A549 (cell line): ENCODE measurements at regions not wholly inside any gene's neighbourhood (a gene's known extent, or its start where the extent isn't known, plus 50 kb on each side); places are given as distances from the start of the nearest gene placed in this dataset.

Experiments used
- ATAC-seq, 2 experiments: fragments of 200-7000 bp in 1 of 2; fragments of >200 bp in 1 of 2; cut with Nextera tagmentation in 1 of 2; cut with Tn5 transposase in 1 of 2; 3 replicates each; pipeline versions ENCODE4 v1.8.0 to v1.9.1; 2018 to 2020; ENCODE audit warnings: mild to moderate bottlenecking in 1 of 2, moderate library complexity in 1 of 2
- CTCF ChIA-PET: fragments of 300-600 bp; sonication (Branson Sonifier 250); formaldehyde crosslinking; extraction: SDS; loops from one replicate; lab custom pipeline; 2021; ENCODE audit warnings: antibody characterized with exemption, inconsistent platforms; lab: Yijun Ruan, JAX
- POLR2A ChIA-PET: fragments of 350-600 bp; formaldehyde crosslinking; extraction: SDS; loops from one replicate; lab custom pipeline; 2021; ENCODE audit warnings: antibody characterized with exemption, inconsistent platforms; lab: Yijun Ruan, JAX
- DNase-seq, 2 experiments: peaks; one replicate each; pipeline versions ENCODE4 v3.0.0 to v3.0.0-alpha.2; 2011 to 2016; ENCODE audit warnings: low read depth in 1 of 2, low spot score in 1 of 2
- FAIRE-seq: peaks from 2 replicates; lab custom pipeline; 2011; peaks lifted over from hg19 to GRCh38; lab: Jason Lieb, UNC
- H3K27ac ChIP-seq, 2 experiments: fragments of >200 bp; sonication (Bioruptor Twin); formaldehyde crosslinking; 3 replicates each; pipeline ENCODE4 v1.5.1; 2016 to 2017
- H3K4me1 ChIP-seq: fragments of >200 bp; sonication (Bioruptor Twin); formaldehyde crosslinking; 3 replicates; pipeline ENCODE4 v1.6.1; 2016
- H3K4me2 ChIP-seq: fragments of >200 bp; sonication (Bioruptor Twin); formaldehyde crosslinking; 3 replicates; pipeline ENCODE4 v1.6.1; 2016
- H3K4me3 ChIP-seq: fragments of >200 bp; sonication (Bioruptor Twin); formaldehyde crosslinking; 3 replicates; pipeline ENCODE4 v1.5.1; 2016
- H3K9me3 ChIP-seq: fragments of >200 bp; sonication (Bioruptor Twin); formaldehyde crosslinking; 3 replicates; pipeline ENCODE4 v1.6.1; 2016
- CBX2 ChIP-seq: fragments of 200-600 bp; sonication (generic); IDR thresholded peaks from 2 replicates; pipeline ENCODE4 v1.6.1; 2016; ENCODE audit warnings: low read depth, mild to moderate bottlenecking, borderline replicate concordance
- CHD2 ChIP-seq: fragments of 150-350 bp; IDR thresholded peaks from 2 replicates; pipeline ENCODE4 v1.6.1; 2014; ENCODE audit warnings: low read length; ENCODE audit not compliant: partially characterized antibody
- CHD4 ChIP-seq: fragments of 200-600 bp; sonication (generic); IDR thresholded peaks from 2 replicates; pipeline ENCODE4 v1.6.1; 2016; ENCODE audit warnings: antibody characterized with exemption, mild to moderate bottlenecking, borderline replicate concordance
- EHMT2 ChIP-seq: fragments of 200-600 bp; sonication (generic); IDR thresholded peaks from 2 replicates; pipeline ENCODE4 v1.6.1; 2016; ENCODE audit warnings: antibody characterized with exemption, low read depth, mild to moderate bottlenecking, moderate library complexity
- EP300 ChIP-seq, 2 experiments: fragments of >200 bp; sonication (Bioruptor Twin); formaldehyde crosslinking; IDR thresholded peaks; 2 replicates in 1 of 2; 3 replicates in 1 of 2; pipeline ENCODE4 v1.6.1; 2016 to 2017
- FOSB ChIP-seq: fragments of 250-450 bp; sonication (Bioruptor Pico); IDR thresholded peaks from 2 replicates; pipeline ENCODE4 v1.5.0; 2020; ENCODE audit warnings: mild to moderate bottlenecking, moderate library complexity
- FOXS1 ChIP-seq: fragments of 250-450 bp; sonication (Bioruptor Pico); IDR thresholded peaks from 2 replicates; pipeline ENCODE4 v1.5.0; 2020; ENCODE audit warnings: mild to moderate bottlenecking, moderate library complexity
- GATA3 ChIP-seq: IDR thresholded peaks from 2 replicates; pipeline ENCODE4 v1.6.1; 2012; ENCODE audit warnings: borderline replicate concordance
- HOXB13 ChIP-seq: fragments of 250-450 bp; sonication (Bioruptor Pico); IDR thresholded peaks from 2 replicates; pipeline ENCODE4 v1.5.0; 2020; ENCODE audit warnings: low read depth, mild to moderate bottlenecking, moderate library complexity
- MAZ ChIP-seq: fragments of 150-350 bp; IDR thresholded peaks from 2 replicates; pipeline ENCODE4 v1.6.1; 2014; ENCODE audit warnings: antibody characterized with exemption, low read depth, low read length, borderline replicate concordance
- PHF8 ChIP-seq: fragments of 200-600 bp; sonication (generic); IDR thresholded peaks from 2 replicates; pipeline ENCODE4 v1.6.1; 2016; ENCODE audit warnings: low read depth, mild to moderate bottlenecking, antibody characterized with exemption, moderate library complexity, borderline replicate concordance
- POLR2A ChIP-seq: IDR thresholded peaks from 2 replicates; pipeline ENCODE4 v1.6.1; 2012; ENCODE audit warnings: mild to moderate bottlenecking, low read length
- RFX5 ChIP-seq: fragments of 450-650 bp; IDR thresholded peaks from 2 replicates; pipeline ENCODE4 v1.7.1; 2014; ENCODE audit warnings: antibody characterized with exemption, mild to moderate bottlenecking, moderate library complexity
- ZSCAN20 ChIP-seq: fragments of 250-450 bp; sonication (Bioruptor Pico); IDR thresholded peaks from 2 replicates; pipeline ENCODE4 v1.8.0; 2022; ENCODE audit warnings: mild to moderate bottlenecking, moderate library complexity
- WGBS: methylation state at CpG from one replicate; pipeline ENCODE4 v1.1.6; 2017; ENCODE audit errors: missing lambda C conversion rate; 5-methylcytosine and 5-hydroxymethylcytosine counted together
- TF ChIP-seq, protein P1 (sequence below): fragments of 250-450 bp; sonication (Bioruptor Pico); IDR thresholded peaks from 2 replicates; pipeline ENCODE4 v1.5.0; 2020; ENCODE audit warnings: low read depth, mild to moderate bottlenecking, moderate library complexity
- TF ChIP-seq, protein P2 (sequence below): IDR thresholded peaks from 2 replicates; pipeline ENCODE4 v1.6.1; 2012
- TF ChIP-seq, protein P3 (sequence below): fragments of >200 bp; sonication (Bioruptor Twin); formaldehyde crosslinking; IDR thresholded peaks from 3 replicates; pipeline ENCODE4 v1.5.1; 2016
- TF ChIP-seq, protein P4 (sequence below): fragments of >200 bp; sonication (Bioruptor Twin); formaldehyde crosslinking; IDR thresholded peaks from 3 replicates; pipeline ENCODE4 v1.6.1; 2016

DNA sequence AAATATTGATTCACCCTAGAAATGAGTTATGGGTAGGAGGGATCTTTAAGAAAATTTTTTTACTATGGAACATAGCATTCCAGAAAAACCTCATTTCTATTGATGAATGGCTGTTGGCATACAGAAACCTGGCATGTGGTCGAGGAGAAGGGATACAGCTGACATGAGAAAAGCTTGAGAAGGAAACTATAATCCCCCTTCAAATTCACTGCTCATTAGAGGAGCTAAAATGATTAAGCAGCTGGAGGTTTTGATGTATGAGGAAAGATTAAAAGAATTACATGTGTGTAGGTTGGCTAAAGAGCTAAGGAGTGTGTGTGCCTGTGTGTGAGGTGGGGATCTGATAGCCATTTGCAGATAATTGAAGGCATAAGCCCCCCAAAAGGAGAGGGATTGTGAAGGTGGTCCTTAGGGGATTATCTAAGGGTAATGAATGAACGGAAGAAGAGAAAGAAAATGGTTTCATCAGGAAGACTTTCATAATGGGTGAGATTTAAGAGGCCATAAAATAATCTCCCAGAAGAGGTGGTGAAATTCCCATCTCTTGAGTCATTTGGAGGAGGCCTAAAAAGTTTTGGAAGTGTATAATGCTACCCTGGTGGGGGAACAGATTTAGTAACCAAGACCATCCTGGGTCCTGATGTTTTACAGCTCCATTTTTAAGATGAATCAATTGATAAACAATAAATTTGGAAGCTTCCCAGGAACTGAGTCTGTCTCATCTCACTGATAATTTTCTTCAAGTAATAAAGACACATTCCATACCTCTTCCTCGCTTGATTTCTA lies 272.0 kb upstream of the HAND2 start:
- DNase-seq = no peak
- 24% methylated on average over 3 of the region's 3 CpGs for WGBS
- no peak for TF ChIP-seq RFX5
- TF ChIP-seq FOSB (CRISPR knock-in tag) = no peak
- TF ChIP-seq CHD2 = no peak
- no peak for TF ChIP-seq HOXB13
- TF ChIP-seq, protein P1, sequence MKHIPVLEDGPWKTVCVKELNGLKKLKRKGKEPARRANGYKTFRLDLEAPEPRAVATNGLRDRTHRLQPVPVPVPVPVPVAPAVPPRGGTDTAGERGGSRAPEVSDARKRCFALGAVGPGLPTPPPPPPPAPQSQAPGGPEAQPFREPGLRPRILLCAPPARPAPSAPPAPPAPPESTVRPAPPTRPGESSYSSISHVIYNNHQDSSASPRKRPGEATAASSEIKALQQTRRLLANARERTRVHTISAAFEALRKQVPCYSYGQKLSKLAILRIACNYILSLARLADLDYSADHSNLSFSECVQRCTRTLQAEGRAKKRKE (CRISPR knock-in tag) = no peak
- TF ChIP-seq FOXS1 (CRISPR knock-in tag) = no peak
- TF ChIP-seq GATA3 = no peak
- TF ChIP-seq, protein P2, sequence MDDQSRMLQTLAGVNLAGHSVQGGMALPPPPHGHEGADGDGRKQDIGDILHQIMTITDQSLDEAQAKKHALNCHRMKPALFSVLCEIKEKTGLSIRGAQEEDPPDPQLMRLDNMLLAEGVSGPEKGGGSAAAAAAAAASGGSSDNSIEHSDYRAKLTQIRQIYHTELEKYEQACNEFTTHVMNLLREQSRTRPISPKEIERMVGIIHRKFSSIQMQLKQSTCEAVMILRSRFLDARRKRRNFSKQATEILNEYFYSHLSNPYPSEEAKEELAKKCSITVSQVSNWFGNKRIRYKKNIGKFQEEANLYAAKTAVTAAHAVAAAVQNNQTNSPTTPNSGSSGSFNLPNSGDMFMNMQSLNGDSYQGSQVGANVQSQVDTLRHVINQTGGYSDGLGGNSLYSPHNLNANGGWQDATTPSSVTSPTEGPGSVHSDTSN = no peak
- no peak for TF ChIP-seq EHMT2
- TF ChIP-seq PHF8 = no peak
- no peak for TF ChIP-seq MAZ
- TF ChIP-seq, protein P3, sequence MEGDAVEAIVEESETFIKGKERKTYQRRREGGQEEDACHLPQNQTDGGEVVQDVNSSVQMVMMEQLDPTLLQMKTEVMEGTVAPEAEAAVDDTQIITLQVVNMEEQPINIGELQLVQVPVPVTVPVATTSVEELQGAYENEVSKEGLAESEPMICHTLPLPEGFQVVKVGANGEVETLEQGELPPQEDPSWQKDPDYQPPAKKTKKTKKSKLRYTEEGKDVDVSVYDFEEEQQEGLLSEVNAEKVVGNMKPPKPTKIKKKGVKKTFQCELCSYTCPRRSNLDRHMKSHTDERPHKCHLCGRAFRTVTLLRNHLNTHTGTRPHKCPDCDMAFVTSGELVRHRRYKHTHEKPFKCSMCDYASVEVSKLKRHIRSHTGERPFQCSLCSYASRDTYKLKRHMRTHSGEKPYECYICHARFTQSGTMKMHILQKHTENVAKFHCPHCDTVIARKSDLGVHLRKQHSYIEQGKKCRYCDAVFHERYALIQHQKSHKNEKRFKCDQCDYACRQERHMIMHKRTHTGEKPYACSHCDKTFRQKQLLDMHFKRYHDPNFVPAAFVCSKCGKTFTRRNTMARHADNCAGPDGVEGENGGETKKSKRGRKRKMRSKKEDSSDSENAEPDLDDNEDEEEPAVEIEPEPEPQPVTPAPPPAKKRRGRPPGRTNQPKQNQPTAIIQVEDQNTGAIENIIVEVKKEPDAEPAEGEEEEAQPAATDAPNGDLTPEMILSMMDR = no peak
- TF ChIP-seq, protein P4, sequence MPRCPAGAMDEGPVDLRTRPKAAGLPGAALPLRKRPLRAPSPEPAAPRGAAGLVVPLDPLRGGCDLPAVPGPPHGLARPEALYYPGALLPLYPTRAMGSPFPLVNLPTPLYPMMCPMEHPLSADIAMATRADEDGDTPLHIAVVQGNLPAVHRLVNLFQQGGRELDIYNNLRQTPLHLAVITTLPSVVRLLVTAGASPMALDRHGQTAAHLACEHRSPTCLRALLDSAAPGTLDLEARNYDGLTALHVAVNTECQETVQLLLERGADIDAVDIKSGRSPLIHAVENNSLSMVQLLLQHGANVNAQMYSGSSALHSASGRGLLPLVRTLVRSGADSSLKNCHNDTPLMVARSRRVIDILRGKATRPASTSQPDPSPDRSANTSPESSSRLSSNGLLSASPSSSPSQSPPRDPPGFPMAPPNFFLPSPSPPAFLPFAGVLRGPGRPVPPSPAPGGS = no peak
- Histone ChIP-seq H3K27ac (no peak overlapping the region), H3K4me2 (no peak overlapping the region), H3K4me1 (no peaks in the 10 kb centered on the region), H3K4me3 (no peak overlapping the region), H3K9me3 (no peaks in the 10 kb centered on the region)
- no peak for FAIRE-seq
- CTCF ChIA-PET = no interaction called here
- POLR2A ChIA-PET = no interaction called here
- no peak for ATAC-seq

DNA sequence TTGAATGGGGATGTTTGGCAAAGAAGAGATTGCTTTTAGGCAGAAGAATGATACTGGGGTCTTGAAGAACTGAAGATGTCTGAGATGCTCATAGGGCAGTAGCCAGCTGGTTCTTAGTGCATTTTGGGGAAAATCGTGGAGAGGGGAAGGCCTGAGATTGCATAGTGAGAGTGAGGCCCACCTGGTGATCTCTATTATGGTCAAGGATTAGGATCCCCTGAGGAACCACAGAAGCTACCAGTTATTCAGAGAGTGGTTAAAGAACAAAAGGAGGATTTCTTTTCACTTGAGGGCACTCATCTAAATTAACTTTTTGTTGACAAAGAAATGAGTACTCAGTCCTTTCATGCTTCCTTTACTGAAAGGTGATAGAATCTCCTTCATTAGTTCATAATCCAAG lies 271.3 kb upstream of the HAND2 start:
- H3K27ac ChIP-seq = no peak overlapping the region
- WGBS = 9% methylated on average over 1 of the region's 1 CpG

DNA sequence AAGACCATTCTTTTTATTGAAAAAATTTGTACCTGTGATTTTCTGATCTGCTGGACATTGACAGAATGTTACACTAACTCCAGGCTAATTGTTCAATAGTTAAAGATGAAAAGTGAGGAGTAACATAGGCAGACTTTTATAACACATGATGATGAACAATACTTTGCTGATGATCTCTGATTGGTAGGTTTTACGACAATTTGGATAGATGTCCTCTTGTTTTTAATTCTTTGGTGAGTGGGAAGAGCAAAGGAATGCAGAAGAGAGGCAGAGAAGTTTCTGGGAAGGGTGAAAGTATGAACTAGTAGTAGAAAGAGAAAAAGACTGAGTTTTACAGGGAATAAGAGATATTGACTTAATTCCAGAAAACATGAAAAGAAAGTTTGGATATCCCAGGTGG lies 267.3 kb upstream of the HAND2 start:
- CTCF ChIA-PET = no interaction called here
- no peak for TF ChIP-seq ZSCAN20
- TF ChIP-seq POLR2A = no peak
- no peak for TF ChIP-seq CHD4
- no peak for TF ChIP-seq CBX2
- TF ChIP-seq EP300 (IDR thresholded peaks at IDR 0.05) = no peak
- 71% methylated on average over 1 of the region's 1 CpG for WGBS
- DNase-seq (no peak), ATAC-seq (no peak), FAIRE-seq (no peak)
- no peak overlapping the region for H3K4me3 ChIP-seq
- no peaks in the 10 kb centered on the region for H3K9me3 ChIP-seq
- POLR2A ChIA-PET = no interaction called here
- H3K27ac ChIP-seq = no peak overlapping the region
- H3K4me1 ChIP-seq = no peaks in the 10 kb centered on the region
- H3K4me2 ChIP-seq = no peak overlapping the region

More for the DNA sequence above, 271.3 kb upstream of the HAND2 start:
- H3K4me3 ChIP-seq = no peak overlapping the region
- TF ChIP-seq GATA3 = no peak
- ATAC-seq (no peak), FAIRE-seq (no peak), DNase-seq (no peak)
- CTCF ChIA-PET = no interaction called here
- no peaks in the 10 kb centered on the region for H3K4me1 ChIP-seq
- no peak overlapping the region for H3K4me2 ChIP-seq
- H3K9me3 ChIP-seq = no peaks in the 10 kb centered on the region
- POLR2A ChIA-PET = no interaction called here
